Smooth muscle cell of the brain vasculature (primary cell): ENCODE measurements at regions not wholly inside any gene's neighbourhood (a gene's known extent, or its start where the extent isn't known, plus 50 kb on each side); places are given as distances from the start of the nearest gene placed in this dataset.

ENCODE experiments used
- DNase-seq: peaks from one replicate; pipeline ENCODE4 v3.0.0-alpha.2; 2012; ENCODE audit warnings: low read depth, low spot score

GRCh38 chr19:30785458-30786137 lies 413.4 kb downstream of the ZNF536 start:
- DNase-seq = no peak

- DNase-seq = no peak
Observed at GRCh38 chr19:30784850-30785457, 412.8 kb downstream of the ZNF536 start.

GRCh38 chr19:30783936-30784335 lies 411.8 kb downstream of the ZNF536 start:
- DNase-seq = no peak

DNA sequence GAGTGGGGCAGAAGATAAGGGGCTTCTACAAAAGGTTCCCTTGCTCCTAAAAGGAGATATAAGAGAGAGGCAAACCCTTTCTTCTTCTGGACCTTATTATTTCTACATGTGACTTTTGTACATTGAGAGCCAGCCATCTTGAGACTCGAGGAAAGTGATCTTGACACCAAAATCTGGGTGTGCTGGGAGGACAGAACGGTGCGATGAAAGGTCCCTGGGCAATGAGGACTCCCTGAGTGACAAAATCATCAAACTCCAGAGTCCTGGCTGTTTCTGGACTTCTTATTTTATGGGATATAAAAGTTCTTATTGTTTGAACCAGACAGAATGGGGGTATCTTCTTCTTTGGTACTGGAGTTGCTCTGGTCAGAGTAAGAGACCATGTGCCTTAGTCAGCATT lies 411.0 kb downstream of the ZNF536 start:
- DNase-seq = no peak

DNA sequence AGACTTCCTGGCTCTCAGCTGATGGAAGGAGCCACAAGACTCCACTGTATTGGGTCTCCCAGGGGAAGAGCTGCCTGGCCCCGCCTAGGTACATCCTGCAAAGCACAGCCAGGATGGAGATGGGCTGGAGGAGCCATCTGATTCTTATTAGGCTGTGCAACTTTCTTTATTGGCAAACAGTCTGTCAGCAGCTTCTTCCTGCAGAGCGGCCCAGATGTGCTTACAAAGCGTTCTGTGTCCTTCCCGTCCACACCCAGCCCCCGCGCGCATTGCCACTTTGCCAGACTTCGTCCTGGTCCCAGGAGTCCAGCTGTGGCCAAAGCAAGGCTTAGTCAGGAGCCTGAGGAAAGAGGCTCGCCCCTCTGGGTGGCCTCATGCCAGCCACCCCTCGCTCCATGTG lies 409.3 kb downstream of the ZNF536 start:
- no peak for DNase-seq

DNA sequence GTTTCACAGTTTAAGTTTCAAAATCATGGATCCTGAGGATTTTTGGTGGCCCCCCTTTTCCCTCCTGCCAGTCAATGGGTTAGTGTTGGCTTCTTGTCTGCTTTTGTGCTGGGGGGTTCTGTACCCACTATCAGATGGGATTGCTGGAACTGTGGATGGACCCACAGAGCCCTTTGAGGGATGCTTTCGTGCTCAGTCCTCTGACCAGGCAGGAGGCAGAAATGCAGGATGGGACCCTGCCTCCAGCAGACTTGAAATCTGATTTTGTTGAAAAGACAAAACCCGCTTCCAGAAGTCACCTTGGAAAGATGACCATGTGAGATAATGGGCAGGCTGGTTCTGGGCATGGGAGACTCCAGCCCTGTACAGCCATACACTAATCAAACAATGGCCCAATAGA lies 408.9 kb downstream of the ZNF536 start:
- DNase-seq = no peak

DNA sequence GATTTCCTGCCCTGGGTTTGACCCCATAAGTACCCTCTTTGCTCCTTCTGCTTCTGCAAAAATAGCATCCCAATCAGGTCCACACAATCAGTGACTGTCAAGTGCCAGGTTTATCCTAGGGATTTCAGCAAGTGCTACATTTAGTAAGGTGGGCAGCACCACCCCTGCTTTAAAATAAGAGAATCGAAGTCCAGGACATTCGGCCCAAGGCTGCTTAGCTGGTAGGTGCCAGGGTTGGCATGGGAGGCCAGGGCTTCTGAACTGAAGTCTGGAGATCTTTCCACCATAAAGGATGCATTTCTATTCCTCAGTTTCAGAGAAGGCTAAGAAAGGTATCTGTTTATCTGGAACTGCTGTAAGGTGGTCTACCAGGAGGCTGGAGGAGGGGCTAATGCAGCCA lies 408.3 kb downstream of the ZNF536 start:
- no peak for DNase-seq

- DNase-seq = no peak
Observed at GRCh38 chr19:30780032-30780431, 407.8 kb downstream of the ZNF536 start.

DNA sequence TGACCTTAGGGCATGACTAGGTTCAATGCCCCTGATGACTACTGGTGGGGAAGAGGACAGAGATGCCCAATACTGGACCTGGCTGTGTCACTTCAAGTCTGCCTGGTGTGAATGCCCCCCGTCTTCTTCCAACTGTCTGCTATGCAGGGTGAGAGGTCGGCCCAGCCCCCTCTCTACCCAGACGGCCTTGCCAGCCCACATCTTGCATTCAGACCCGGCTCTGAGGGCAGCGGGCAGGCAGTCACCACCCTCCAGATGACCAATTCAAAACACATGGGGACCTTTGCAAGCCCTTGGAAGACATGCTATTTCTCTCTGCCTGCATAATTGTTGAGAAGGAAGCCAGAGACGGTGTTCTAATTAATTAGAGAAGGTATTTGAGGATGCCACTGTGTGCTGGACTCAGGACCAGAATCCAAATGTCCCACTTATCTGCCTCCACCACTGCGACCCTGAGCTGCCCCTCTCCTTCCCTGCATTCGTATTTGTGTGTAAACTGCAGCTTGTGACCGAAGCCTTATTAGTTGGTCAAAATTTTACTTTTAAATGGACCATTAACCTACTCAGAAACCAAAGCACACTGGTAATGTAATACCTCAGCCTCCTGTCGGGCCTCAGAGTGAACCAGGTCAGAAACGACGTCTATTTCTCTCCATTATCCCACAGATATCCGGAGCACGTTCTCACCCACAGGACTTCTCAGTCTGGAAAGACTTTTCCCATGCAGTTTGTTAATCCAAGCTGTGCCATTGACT lies 407.0 kb downstream of the ZNF536 start:
- no peak for DNase-seq

DNA sequence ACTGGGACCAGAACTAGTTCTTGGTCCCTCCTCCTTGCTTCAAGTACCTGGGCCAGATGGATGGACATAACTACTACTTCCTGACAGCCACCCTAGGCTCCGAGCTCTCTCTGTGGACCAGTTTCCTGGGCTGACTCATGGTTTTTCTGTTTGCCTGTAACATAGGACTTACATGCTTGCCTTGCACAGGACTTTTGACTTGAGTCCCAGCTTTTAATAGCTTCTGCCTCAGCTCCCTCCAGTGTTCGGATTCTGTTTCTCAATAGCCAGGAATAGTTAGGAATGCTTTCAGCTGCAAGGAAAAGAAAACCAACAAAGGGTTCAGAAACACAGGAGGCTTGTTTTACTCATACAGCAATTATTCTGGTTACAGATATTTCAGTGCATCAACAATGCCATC lies 405.9 kb downstream of the ZNF536 start:
- DNase-seq = no peak

GRCh38 chr19:30775956-30776355 lies 403.8 kb downstream of the ZNF536 start:
- DNase-seq = no peak

DNA sequence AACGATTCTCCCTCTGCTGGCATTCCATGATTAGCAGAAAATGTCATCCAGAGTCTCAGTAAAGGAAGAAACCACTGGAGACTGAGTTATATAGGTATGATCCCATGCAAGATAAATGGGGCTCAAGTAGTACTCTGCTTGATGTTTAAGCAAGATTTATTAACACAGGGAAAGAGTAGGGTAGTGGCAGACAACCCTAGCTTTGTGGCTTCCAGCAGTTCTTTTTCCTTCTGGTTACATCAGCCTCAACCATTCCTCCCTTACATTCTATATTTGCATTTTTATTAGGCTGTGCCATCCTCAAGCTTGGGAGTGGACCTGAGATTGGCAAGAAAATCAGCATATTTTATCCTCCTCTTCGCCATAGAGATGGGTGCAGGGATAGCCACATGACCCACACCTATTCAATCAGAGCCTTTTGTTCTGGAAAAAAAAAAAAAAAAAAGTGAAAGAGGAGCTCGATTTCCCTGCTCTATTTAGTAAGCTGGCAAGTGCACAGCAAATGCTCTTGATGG lies 402.1 kb downstream of the ZNF536 start:
- DNase-seq = no peak

- DNase-seq = no peak
Observed at GRCh38 chr19:30762651-30763050, 390.5 kb downstream of the ZNF536 start.

DNA sequence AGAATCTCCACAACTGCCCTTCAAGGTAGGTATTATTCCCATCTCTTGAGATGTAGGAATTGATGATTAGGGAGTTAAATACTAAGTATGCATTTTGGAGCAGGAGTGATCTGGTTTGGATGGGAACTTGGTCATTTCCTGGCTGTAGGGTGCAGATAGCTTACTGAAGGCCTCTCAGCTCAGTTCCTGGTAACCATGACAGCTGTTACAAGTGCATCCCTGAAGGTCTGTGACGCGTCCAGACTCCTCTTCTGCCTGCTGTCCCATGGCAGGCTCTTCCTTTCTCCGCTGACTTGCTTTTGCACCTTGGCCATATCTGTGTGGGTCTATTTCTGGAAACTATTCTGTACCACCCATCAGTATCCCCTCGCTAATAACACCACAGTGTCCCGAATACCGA lies 387.8 kb downstream of the ZNF536 start:
- DNase-seq = no peak

GRCh38 chr19:30757837-30758617 lies 385.8 kb downstream of the ZNF536 start:
- DNase-seq = no peak

DNA sequence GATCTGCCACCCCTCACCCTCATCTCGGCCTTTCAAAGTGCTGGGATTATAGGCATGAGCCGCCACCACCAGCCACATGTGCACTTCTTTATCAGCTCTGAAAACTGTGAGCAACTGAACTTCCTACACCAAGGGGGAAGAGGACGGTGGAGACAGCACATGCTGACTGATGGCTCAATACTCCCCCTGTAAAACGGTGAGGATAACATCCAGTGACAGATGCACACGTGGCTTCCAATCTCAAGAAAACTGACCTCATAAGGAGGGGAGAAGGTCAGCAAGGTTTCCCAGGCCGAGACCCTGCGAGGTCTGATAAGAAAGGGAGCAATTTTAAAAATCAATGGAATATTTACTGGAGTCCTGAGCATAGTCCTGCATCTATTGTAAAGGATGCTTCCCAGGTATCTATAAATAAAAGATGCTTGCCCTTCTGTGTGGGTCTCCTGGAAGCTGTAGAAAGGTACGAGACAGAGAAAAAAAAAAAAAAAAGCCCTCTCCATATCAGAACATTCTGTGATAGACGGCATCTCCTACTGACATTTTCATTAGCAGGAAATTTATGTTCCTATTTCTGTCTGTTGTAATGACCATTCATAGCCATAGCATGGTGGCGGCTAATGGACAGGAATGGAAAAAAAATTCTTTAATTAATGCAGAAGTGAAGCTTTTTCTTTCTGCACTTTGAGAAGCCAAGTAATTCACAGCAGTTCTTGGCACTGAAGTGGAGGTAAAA lies 385.1 kb downstream of the ZNF536 start:
- no peak for DNase-seq

- DNase-seq = no peak
Observed at GRCh38 chr19:30755581-30755980, 383.4 kb downstream of the ZNF536 start.

DNA sequence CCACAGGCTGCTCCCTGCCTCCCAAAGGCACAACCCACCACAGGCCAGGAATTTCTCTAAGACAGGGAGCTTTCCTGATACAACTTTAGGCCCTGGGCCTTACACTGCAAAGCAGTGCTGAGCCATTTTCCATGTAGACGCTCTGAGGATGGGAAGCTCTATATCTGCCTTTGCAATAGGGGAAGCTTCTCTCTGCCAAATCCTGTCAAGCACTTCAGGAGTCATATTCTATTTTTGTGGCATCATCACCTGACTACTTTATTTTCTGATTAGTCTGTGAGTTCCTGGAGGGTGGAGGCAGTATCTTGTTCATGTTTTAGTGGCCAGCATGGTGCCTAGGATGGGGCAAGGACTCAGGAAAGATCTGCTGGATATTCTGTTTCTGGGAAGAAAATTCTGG lies 382.0 kb downstream of the ZNF536 start:
- no peak for DNase-seq

- no peak for DNase-seq
Observed at GRCh38 chr19:30752876-30753275, 380.7 kb downstream of the ZNF536 start.

- no peak for DNase-seq
Observed at GRCh38 chr19:30752201-30752600, 380.0 kb downstream of the ZNF536 start.

- no peak for DNase-seq
Observed at GRCh38 chr19:30745476-30745985, 373.3 kb downstream of the ZNF536 start.
